Stimulated activated CD4-positive, alpha-beta T cell treated with anti-CD3 and anti-CD28 coated beads, Interleukin-4, amount 100 ng/mL, for 1 hour (primary cell): ENCODE measurements at regions not wholly inside any gene's neighbourhood (a gene's known extent, or its start where the extent isn't known, plus 50 kb on each side); places are given as distances from the start of the nearest gene placed in this dataset.
A peak's percentile ranks its signal among the peaks of the same experiment; 100 is the strongest.
"Not testable (repeated sequence)": the region's sequence is repeated elsewhere in the genome, so short reads cannot be mapped to it uniquely, and the experiment has no call there.

Experiments used
- DNase-seq: peaks from one replicate; pipeline ENCODE4 v3.0.0-alpha.2; 2020

GRCh38 chr6:37078814-37079213, 73.4 kb downstream of the FGD2 start:
- no peak for DNase-seq

- no peak for DNase-seq
Observed at GRCh38 chr6:37081042-37081607, 75.7 kb downstream of the FGD2 start.

GRCh38 chr6:37082390-37083130, 77.1 kb downstream of the FGD2 start:
- no peak for DNase-seq

DNA sequence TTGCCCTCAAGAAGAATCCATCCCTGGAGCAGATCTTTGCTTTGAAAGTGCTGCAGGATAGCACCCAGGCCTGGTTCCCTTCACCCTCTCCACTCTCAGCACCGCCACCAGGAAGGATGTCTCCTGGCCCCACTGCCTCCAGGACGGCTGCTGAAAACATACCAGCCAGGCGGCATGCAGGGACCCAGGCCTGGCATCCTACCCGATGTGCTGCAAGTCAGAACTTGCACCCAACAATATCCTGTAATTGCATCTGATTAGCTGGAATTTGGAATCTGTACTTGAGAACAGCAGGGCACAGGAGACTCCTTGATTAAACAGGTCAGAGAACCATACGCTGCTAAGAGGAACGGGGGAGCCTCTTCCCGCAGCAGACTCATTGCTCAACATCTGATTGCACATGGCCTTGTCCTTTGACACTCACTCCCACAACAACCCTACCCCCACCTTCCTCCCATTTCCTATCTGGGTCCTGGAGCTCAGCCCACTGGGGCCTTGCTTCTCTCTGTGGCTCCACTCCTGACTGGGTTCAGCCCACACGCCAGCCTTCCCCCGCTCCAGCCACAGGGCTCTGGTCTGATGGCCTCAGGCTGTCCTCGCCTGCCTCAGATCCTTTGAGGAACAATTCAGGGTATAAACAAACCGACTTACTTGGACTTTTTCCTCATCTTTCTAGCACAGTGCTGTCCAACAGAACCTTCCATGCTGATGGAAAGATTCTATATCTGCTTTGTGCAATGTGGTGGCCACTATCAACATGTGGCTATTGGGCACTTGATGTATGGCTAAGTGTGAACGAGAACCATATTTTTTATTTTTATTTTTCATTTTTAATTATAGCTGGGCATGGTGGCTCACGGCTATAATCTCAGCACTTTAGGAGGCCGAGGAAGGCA, 78.0 kb downstream of the FGD2 start:
- no peak for DNase-seq

GRCh38 chr6:37084665-37085064, 79.2 kb downstream of the FGD2 start:
- DNase-seq: not testable (repeated sequence)

DNA sequence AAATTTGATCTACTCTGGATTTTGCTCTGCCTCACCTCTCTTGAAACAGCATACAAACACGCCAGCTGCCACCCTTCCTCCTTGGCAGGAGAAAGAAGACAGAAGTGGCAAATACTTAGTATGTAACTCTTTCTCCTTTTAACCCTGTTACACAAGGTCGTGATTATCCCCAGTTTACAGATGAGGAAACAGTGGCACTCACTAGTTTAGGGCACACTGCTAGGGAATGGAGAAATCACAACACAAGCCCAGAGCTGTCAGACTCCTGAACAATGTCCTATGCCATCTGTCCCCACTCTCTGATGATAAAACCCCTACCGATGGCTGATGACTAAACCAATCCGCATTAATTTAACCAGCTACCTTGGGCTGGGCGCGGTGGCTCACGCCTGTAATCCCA, 79.7 kb downstream of the FGD2 start:
- DNase-seq: no peak

- DNase-seq: no peak
Observed at GRCh38 chr6:37088897-37089296, 81.1 kb upstream of the PIM1 start.

GRCh38 chr6:37089783-37090182, 80.2 kb upstream of the PIM1 start:
- no peak for DNase-seq

DNA sequence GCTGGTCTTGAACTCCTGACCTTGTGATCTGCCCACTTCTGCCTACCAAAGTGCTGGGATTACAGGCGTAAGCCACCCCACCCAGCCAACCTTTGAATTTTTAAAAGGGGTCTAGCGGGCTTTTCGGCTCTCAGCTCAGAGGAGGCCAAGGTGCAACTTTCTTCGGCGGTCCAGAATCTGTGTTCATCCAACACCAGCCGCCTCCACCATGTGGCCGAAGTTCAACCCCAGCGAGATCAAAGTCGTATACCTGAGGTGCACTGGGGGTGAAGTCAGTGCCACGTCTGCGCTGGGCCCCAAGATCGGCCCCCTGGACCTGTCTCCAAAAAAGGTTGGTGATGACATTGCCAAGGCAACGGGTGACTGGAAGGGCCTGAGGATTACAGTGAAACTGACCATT, 78.8 kb upstream of the PIM1 start:
- not testable (repeated sequence) for DNase-seq

DNA sequence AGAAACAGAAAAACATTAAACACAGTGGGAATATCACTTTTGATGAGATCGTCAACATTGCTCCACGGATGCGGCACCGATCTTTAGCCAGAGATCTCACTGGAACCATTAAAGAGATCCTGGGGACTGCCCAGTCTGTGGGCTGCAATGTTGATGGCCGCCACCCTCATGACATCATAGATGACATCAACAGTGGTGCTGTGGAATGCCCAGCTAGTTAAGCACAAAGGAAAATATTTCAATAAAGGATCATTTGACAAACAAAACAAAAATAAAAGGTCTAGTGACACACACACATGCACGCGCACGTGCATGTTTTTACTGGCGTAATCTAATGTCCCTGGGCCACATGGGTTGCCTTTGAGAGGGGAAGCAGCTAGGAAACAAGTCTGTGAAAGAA, 78.4 kb upstream of the PIM1 start:
- not testable (repeated sequence) for DNase-seq

DNA sequence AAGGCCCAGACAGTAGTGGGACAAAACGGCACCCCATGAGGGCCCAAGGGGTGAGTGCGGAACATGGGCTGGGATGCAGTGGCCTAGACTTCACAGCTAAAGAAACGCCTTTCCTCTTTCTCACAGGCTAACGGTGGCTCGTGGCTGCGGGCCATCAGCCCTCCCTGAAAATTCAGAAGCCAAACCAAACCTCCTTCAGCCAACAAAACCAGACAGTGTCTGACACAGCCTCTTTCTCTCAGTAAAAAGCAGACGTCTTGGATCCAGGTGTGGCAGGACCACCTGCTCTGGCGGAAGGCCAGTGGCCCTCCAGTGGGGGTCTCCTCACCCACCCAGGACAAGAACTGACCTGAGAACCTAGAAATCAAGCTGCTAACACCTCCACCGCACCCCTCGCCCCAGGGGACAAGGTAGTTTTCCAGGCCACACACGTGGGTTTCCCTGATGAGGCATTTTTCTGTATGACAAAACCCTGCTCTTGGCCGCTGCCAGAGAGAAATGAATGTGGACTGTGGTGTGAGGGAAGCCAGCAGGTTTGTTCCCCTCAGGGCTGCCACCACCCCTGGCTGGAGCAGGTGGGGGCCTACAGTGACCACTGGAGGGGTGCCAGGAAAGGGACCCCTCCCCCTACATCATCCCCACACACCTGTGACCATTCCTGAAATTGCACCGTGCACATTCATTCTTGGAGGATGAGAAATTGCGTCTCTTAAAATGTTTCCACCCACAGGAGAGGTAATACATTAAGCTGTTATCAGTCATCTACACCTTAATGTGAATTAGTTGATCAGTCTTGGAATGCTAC, 76.8 kb upstream of the PIM1 start:
- DNase-seq: no peak

- DNase-seq: no peak
Observed at GRCh38 chr6:37093728-37094069, 76.3 kb upstream of the PIM1 start.

- DNase-seq: no peak
Observed at GRCh38 chr6:37095997-37096396, 74.0 kb upstream of the PIM1 start.

GRCh38 chr6:37097335-37097734, 72.6 kb upstream of the PIM1 start:
- no peak for DNase-seq

GRCh38 chr6:37099442-37099841, 70.5 kb upstream of the PIM1 start:
- DNase-seq: no peak

DNA sequence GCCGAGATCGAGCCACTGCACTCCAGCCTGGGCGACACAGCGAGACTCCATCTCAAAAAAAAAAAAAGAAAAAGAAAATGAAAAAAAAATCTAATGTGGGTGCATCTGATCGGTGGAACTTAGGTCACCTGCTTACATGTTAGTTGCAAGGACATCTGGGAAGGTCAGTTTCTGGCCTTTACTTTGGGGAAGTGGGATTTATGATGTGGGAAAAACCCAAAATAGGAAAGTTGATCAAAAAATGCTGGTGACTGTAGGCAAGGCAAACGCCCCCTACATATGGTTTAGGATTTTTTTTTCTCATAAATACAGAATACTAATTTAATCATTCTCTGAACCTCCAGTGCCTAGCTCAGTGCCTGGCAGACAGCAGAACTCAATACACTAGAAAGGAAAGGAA, 69.2 kb upstream of the PIM1 start:
- DNase-seq: no peak

- DNase-seq: no peak
Observed at GRCh38 chr6:37101991-37102298, 68.0 kb upstream of the PIM1 start.

DNA sequence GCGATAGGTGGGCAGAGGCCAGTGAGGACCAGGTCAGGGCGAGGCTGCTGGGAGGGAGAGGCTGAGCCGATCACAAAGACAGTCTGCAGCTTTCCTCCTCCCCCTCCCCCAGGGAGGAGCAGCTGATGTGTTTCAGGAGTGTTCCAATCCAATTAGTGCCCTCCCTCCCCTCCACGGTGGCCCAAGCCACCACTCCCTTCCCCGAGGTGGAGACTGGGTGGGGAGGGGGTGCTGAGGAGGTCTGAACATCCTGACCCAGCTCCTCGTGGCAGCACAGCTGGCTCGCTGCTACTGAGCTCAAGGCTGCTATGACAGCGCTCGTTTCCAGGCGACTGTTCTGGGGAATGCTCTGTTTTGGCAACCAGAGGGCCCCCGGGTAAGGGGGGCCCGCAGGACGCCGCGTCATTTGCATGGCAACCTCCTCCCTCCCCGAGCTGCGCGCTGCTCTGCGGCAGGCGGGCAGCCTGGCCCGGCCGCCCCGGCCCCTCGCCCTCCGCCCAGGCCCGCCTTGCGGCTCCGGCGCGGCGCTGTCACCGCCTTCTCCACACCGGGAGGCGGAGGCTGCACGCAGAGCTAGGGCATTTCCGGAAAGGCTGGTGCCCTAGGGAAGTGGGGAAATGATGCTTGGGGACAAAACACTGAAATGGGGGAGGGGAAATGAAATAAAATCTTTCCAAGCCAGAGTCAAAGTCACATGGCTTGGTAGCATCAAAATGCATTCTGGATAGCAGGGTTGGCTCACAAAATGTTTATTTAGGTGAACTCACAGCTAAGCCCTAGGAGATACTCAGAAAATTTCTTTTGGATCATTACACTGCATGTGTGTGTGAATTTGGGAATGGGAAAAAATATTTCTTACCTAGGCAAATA, 67.4 kb upstream of the PIM1 start:
- peak; percentile 62 for DNase-seq

GRCh38 chr6:37103169-37104039, 66.5 kb upstream of the PIM1 start:
- peak; percentile 4 for DNase-seq

- no peak for DNase-seq
Observed at GRCh38 chr6:37104824-37105147, 65.2 kb upstream of the PIM1 start.
